ENCODE measurements at regions not wholly inside any gene's neighbourhood (a gene's known extent, or its start where the extent isn't known, plus 50 kb on each side); places are given as distances from the start of the nearest gene placed in this dataset.

- TF ChIP-seq CTCF (IDR thresholded peaks at IDR 0.05) (no peak), EZH2 (IDR thresholded peaks at IDR 0.05; ENCODE audit: borderline replicate concordance, insufficient read depth, low read depth, low read length, poor library complexity, severe bottlenecking) (no peak)
These were observed 76.2 kb downstream of the KLF6 start for GRCh38 chr10:3708852-3709251.

Data from B cell (primary cell).